Liver (tissue), 8 donors: ENCODE measurements at regions not wholly inside any gene's neighbourhood (a gene's known extent, or its start where the extent isn't known, plus 50 kb on each side); places are given as distances from the start of the nearest gene placed in this dataset.
A peak's percentile ranks its signal among the peaks of the same experiment; 100 is the strongest.

Experiments
- DNase-seq: peaks from one replicate; pipeline ENCODE4 v3.0.0-alpha.2; 2017; ENCODE audit warnings: low spot score
- H3K27ac ChIP-seq, 2 donors: one replicate each; pipeline ENCODE4 v1.7.0; 2013; ENCODE audit warnings: inconsistent platforms in 2 of 2, low read length in 2 of 2, control low read depth in 1 of 2, low read depth in 1 of 2, mild to moderate bottlenecking in 1 of 2
- H3K27me3 ChIP-seq, 4 donors: one replicate each; pipeline versions ENCODE4 v1.6.1 to v1.7.0; 2013; ENCODE audit warnings: low read length in 3 of 4, inconsistent platforms in 1 of 4, mild to moderate bottlenecking in 1 of 4, moderate library complexity in 1 of 4; ENCODE audit not compliant: control insufficient read depth in 4 of 4, insufficient read depth in 4 of 4
- H3K36me3 ChIP-seq, 4 donors: one replicate each; pipeline versions ENCODE4 v1.6.1 to v1.7.0; 2013; ENCODE audit warnings: low read length in 3 of 4, mild to moderate bottlenecking in 3 of 4, low read depth in 1 of 4, moderate library complexity in 1 of 4; ENCODE audit not compliant: control insufficient read depth in 4 of 4, insufficient read depth in 3 of 4
- H3K4me1 ChIP-seq, 4 donors: one replicate each; pipeline versions ENCODE4 v1.6.1 to v1.7.0; 2013; ENCODE audit warnings: low read length in 3 of 4, mild to moderate bottlenecking in 3 of 4, moderate library complexity in 1 of 4; ENCODE audit not compliant: control insufficient read depth in 4 of 4, insufficient read depth in 4 of 4
- H3K4me3 ChIP-seq, 3 donors: one replicate each; pipeline versions ENCODE4 v1.6.1 to v1.7.0; 2013; ENCODE audit warnings: low read length in 3 of 3, control low read depth in 1 of 3, low read depth in 1 of 3, mild to moderate bottlenecking in 1 of 3
- H3K9ac ChIP-seq, 2 donors: one replicate each; pipeline ENCODE4 v1.7.0; 2013; ENCODE audit warnings: low read length in 2 of 2, mild to moderate bottlenecking in 2 of 2, moderate library complexity in 2 of 2, control low read depth in 1 of 2, low read depth in 1 of 2
- H3K9me3 ChIP-seq, 4 donors: one replicate each; pipeline versions ENCODE4 v1.6.1 to v1.7.0; 2013; ENCODE audit warnings: low read length in 3 of 4; ENCODE audit not compliant: control insufficient read depth in 4 of 4
- ATF3 ChIP-seq: IDR thresholded peaks from 2 replicates; pipeline ENCODE4 v1.6.1; 2016; ENCODE audit warnings: antibody characterized with exemption
- CTCF ChIP-seq: fragments of 150-350 bp; IDR thresholded peaks from 2 replicates; pipeline ENCODE4 v1.5.1; 2017; ENCODE audit warnings: improper control_type of control experiment, low read depth, low read length; ENCODE audit not compliant: missing input control
- EGR1 ChIP-seq, 2 donors: IDR thresholded peaks; 2 replicates each; pipeline ENCODE4 v1.6.1; 2016 to 2018; ENCODE audit warnings: antibody characterized with exemption in 2 of 2, low read depth in 2 of 2
- FOXA1 ChIP-seq: IDR thresholded peaks from 2 replicates; pipeline ENCODE4 v1.6.1; 2016; ENCODE audit warnings: antibody characterized with exemption
- FOXA2 ChIP-seq: IDR thresholded peaks from 2 replicates; pipeline ENCODE4 v1.6.1; 2016; ENCODE audit warnings: antibody characterized with exemption
- GABPA ChIP-seq, 2 donors: IDR thresholded peaks in 1 of 2; conservative IDR thresholded peaks in 1 of 2; 2 replicates each; pipeline ENCODE4 v1.6.1; 2016; ENCODE audit warnings: antibody characterized with exemption in 2 of 2, mild to moderate bottlenecking in 1 of 2, moderate library complexity in 1 of 2
- HNF4A ChIP-seq, 2 donors: conservative IDR thresholded peaks; 2 replicates each; pipeline ENCODE4 v1.6.1; 2016; ENCODE audit warnings: antibody characterized with exemption in 2 of 2, mild to moderate bottlenecking in 2 of 2
- HNF4G ChIP-seq: IDR thresholded peaks from 2 replicates; pipeline ENCODE4 v1.6.1; 2016; ENCODE audit warnings: antibody characterized with exemption
- JUND ChIP-seq, 2 donors: IDR thresholded peaks; 2 replicates each; pipeline ENCODE4 v1.6.1; 2016; ENCODE audit warnings: antibody characterized with exemption in 2 of 2
- MAX ChIP-seq: IDR thresholded peaks from 2 replicates; pipeline ENCODE4 v1.6.1; 2016; ENCODE audit warnings: antibody characterized with exemption
- NR2F2 ChIP-seq: IDR thresholded peaks from 2 replicates; pipeline ENCODE4 v1.6.1; 2016; ENCODE audit warnings: antibody characterized with exemption
- RAD21 ChIP-seq, 2 donors: IDR thresholded peaks; 2 replicates each; pipeline ENCODE4 v1.6.1; 2016; ENCODE audit warnings: antibody characterized with exemption in 2 of 2, mild to moderate bottlenecking in 2 of 2
- REST ChIP-seq: IDR thresholded peaks from 2 replicates; pipeline ENCODE4 v1.6.1; 2016; ENCODE audit warnings: antibody characterized with exemption, mild to moderate bottlenecking
- RXRA ChIP-seq, 2 donors: IDR thresholded peaks; 2 replicates each; pipeline ENCODE4 v1.6.1; 2017 to 2018; ENCODE audit warnings: antibody characterized with exemption in 2 of 2, mild to moderate bottlenecking in 1 of 2
- SP1 ChIP-seq: IDR thresholded peaks from 2 replicates; pipeline ENCODE4 v1.6.1; 2018; ENCODE audit warnings: antibody characterized with exemption, mild to moderate bottlenecking
- TAF1 ChIP-seq: conservative IDR thresholded peaks from 2 replicates; pipeline ENCODE4 v1.6.1; 2016; ENCODE audit warnings: antibody characterized with exemption, mild to moderate bottlenecking
- YY1 ChIP-seq: IDR thresholded peaks from 2 replicates; pipeline ENCODE4 v1.6.1; 2016; ENCODE audit warnings: antibody characterized with exemption, mild to moderate bottlenecking
- ZBTB33 ChIP-seq: IDR thresholded peaks from 2 replicates; pipeline ENCODE4 v1.6.1; 2016; ENCODE audit warnings: antibody characterized with exemption
- WGBS: extraction: QIAGEN DNeasy Blood & Tissue Kit; methylation state at CpG from one replicate; pipeline ENCODE4 v1.1.7; 2013; 5-methylcytosine and 5-hydroxymethylcytosine counted together
- donor health status: healthy.
- donor health status: healthy.
- donor health status: healthy.
- donor health status: healthy.
- donor health status: healthy.

GRCh38 chr1:175888996-175889395 is 145.6 kb upstream of the TNR start (continued):
- TF ChIP-seq ZBTB33, result no peak

- WGBS, result 43% methylated on average over 17 of the region's 17 CpGs
- no peak overlapping the region for H3K9ac ChIP-seq
- TF ChIP-seq EGR1 (IDR thresholded peaks at IDR 0.05; ENCODE audit: low read depth in 2 of 2) (no peak), FOXA2 (no peak), MAX (no peak), RAD21 (IDR thresholded peaks at IDR 0.05) (peak; percentile 76 to 84), ZBTB33 (no peak), SP1 (no peak), GABPA (IDR thresholded peaks at IDR 0.05 in 1 of 2, conservative IDR thresholded peaks at IDR 0.05 in 1 of 2) (no peak), ATF3 (no peak), RXRA (IDR thresholded peaks at IDR 0.05) (no peak), CTCF (peak; percentile 71), HNF4G (no peak), NR2F2 (no peak), JUND (IDR thresholded peaks at IDR 0.05) (no peak), REST (no peak), YY1 (no peak), FOXA1 (no peak), TAF1 (no peak), HNF4A (conservative IDR thresholded peaks at IDR 0.05) (no peak)
- no peaks in the 10 kb centered on the region for H3K9me3 ChIP-seq
- peak; percentile 63 for DNase-seq
- H3K4me3 ChIP-seq, result no peak overlapping the region
- H3K4me1 ChIP-seq, result no peaks in the 10 kb centered on the region
- H3K36me3 ChIP-seq, result no peaks in the 10 kb centered on the region
- no peak overlapping the region for H3K27ac ChIP-seq
- no peaks in the 10 kb centered on the region for H3K27me3 ChIP-seq
Measured at GRCh38 chr1:175887981-175888428, 144.6 kb upstream of the TNR start.
